ENCODE measurements at regions not wholly inside any gene's neighbourhood (a gene's known extent, or its start where the extent isn't known, plus 50 kb on each side); places are given as distances from the start of the nearest gene placed in this dataset.
"Not testable (repeated sequence)": the region's sequence is repeated elsewhere in the genome, so short reads cannot be mapped to it uniquely, and the experiment has no call there.

GRCh38 chr14:53237488-53237887 lies 84.4 kb upstream of the DDHD1 start:
- DNase-seq (ENCODE audit: extremely low read depth in 1 of 11, low read depth in 9 of 11, low spot score in 4 of 11): no peak

GRCh38 chr14:53236708-53237107 lies 83.6 kb upstream of the DDHD1 start:
- no peak for DNase-seq (ENCODE audit: extremely low read depth in 1 of 11, low read depth in 9 of 11, low spot score in 4 of 11)

GRCh38 chr14:53231171-53231570 lies 78.0 kb upstream of the DDHD1 start:
- peak in 6 of 11 donors; percentile 23 to 51 (median 34) for DNase-seq (ENCODE audit: extremely low read depth in 1 of 11, low read depth in 9 of 11, low spot score in 4 of 11)

GRCh38 chr14:53228966-53229365 lies 75.8 kb upstream of the DDHD1 start:
- DNase-seq (ENCODE audit: extremely low read depth in 1 of 11, low read depth in 9 of 11, low spot score in 4 of 11): no peak

- no peak for DNase-seq (ENCODE audit: extremely low read depth in 1 of 11, low read depth in 9 of 11, low spot score in 4 of 11)
These were observed 74.1 kb upstream of the DDHD1 start for GRCh38 chr14:53227154-53227718.

- no peak for DNase-seq (ENCODE audit: extremely low read depth in 1 of 11, low read depth in 9 of 11, low spot score in 4 of 11)
These were observed 73.4 kb upstream of the DDHD1 start for GRCh38 chr14:53226553-53226952.

- no peak for DNase-seq (ENCODE audit: extremely low read depth in 1 of 11, low read depth in 9 of 11, low spot score in 4 of 11)
These were observed 67.8 kb upstream of the DDHD1 start for GRCh38 chr14:53220914-53221313.

GRCh38 chr14:53218161-53218560 lies 65.0 kb upstream of the DDHD1 start:
- DNase-seq (ENCODE audit: extremely low read depth in 1 of 11, low read depth in 9 of 11, low spot score in 4 of 11): no peak

GRCh38 chr14:53217316-53217994 lies 64.3 kb upstream of the DDHD1 start:
- peak in 8 of 11 donors; percentile 39 to 67 (median 46) for DNase-seq (ENCODE audit: extremely low read depth in 1 of 11, low read depth in 9 of 11, low spot score in 4 of 11)

GRCh38 chr14:53216955-53217315 lies 63.8 kb upstream of the DDHD1 start:
- DNase-seq (ENCODE audit: extremely low read depth in 1 of 11, low read depth in 9 of 11, low spot score in 4 of 11): not testable (repeated sequence)

GRCh38 chr14:53216478-53216877 lies 63.4 kb upstream of the DDHD1 start:
- DNase-seq (ENCODE audit: extremely low read depth in 1 of 11, low read depth in 9 of 11, low spot score in 4 of 11): not testable (repeated sequence)

- DNase-seq (ENCODE audit: extremely low read depth in 1 of 11, low read depth in 9 of 11, low spot score in 4 of 11): no peak
These were observed 62.0 kb upstream of the DDHD1 start for GRCh38 chr14:53215101-53215500.

GRCh38 chr14:53214384-53214783 lies 61.3 kb upstream of the DDHD1 start:
- DNase-seq (ENCODE audit: extremely low read depth in 1 of 11, low read depth in 9 of 11, low spot score in 4 of 11): peak in 4 of 11 donors; percentile 19 to 24 (median 22)

- no peak for DNase-seq (ENCODE audit: extremely low read depth in 1 of 11, low read depth in 9 of 11, low spot score in 4 of 11)
These were observed 60.6 kb upstream of the DDHD1 start for GRCh38 chr14:53213761-53214160.

- DNase-seq (ENCODE audit: extremely low read depth in 1 of 11, low read depth in 9 of 11, low spot score in 4 of 11): no peak
These were observed 56.2 kb upstream of the DDHD1 start for GRCh38 chr14:53209370-53209769.
